ENCODE measurements at regions not wholly inside any gene's neighbourhood (a gene's known extent, or its start where the extent isn't known, plus 50 kb on each side); places are given as distances from the start of the nearest gene placed in this dataset.

DNA sequence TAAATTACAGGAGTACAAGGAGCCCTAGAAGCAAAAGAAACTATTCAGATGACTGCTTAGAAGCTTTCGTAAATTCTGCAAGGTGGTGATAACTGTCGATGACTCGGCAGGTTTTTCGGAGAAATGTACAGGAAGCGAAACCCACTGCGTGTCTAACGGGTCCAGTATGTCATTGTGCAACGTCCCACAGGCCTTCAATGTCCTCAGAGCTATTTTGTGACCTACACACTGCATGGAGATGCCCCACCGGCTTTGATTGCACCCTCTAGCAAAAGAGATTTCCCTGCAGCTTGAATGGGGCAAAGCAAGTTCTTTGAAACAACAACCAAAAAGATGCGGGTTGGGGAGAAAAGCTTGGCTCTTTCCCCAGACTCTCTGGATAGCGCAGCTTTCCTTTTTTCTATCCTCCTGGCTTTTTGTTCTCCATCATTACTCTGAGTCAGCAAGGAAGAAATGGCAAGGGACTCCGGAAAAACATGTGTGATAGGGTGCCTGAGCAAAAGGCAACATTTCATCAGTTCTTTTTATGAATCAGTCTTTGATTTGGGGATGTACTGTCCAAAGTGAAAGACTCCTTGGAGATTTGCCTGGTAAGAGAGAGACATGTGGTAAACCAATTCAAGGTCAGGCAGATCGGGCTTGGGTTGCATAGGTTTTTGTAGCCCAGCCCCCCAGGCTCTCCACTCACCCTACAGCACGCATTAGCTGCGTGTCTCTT, 112.0 kb upstream of the TBL1X start:
- no peak overlapping the region for H3K4ac ChIP-seq (replicated peaks; ENCODE audit: insufficient read length, low read depth, low read length)
- DNase-seq (ENCODE audit: low read depth in 1 of 2, low spot score in 2 of 2) = no peak
- H2BK15ac ChIP-seq (ENCODE audit: low read length) = no peak overlapping the region
- no peak for TF ChIP-seq EZH2 (IDR thresholded peaks at IDR 0.05; ENCODE audit: low read depth, low read length, severe bottlenecking)
- no peak for TF ChIP-seq CBX5 (IDR thresholded peaks at IDR 0.05; ENCODE audit: low read depth, low read length)
- TF ChIP-seq FOSL1 (IDR thresholded peaks at IDR 0.05; ENCODE audit: insufficient read depth, low read depth, low read length) = no peak
- TF ChIP-seq NRF1 (IDR thresholded peaks at IDR 0.05; ENCODE audit: low read depth, low read length) = no peak
- no peak for TF ChIP-seq CEBPB (IDR thresholded peaks at IDR 0.05; ENCODE audit: low read depth, low read length)
- TF ChIP-seq SP4 (IDR thresholded peaks at IDR 0.05; ENCODE audit: low read length) = no peak
- no peak for TF ChIP-seq SRF (IDR thresholded peaks at IDR 0.05; ENCODE audit: low read depth, low read length)
- TF ChIP-seq POLR2AphosphoS5 (IDR thresholded peaks at IDR 0.05; ENCODE audit: low read depth, low read length) = no peak
- TF ChIP-seq SIN3A (conservative IDR thresholded peaks at IDR 0.05 in 1 of 2, IDR thresholded peaks at IDR 0.05 in 1 of 2; ENCODE audit: low read depth in 1 of 2, low read length in 2 of 2) = no peak
- no peak for TF ChIP-seq GTF2F1 (IDR thresholded peaks at IDR 0.05; ENCODE audit: borderline replicate concordance, low read depth, low read length)
- TF ChIP-seq RAD21 (IDR thresholded peaks at IDR 0.05 in 1 of 2, conservative IDR thresholded peaks at IDR 0.05 in 1 of 2; ENCODE audit: low read depth in 2 of 2, low read length in 2 of 2) = no peak
- H2BK12ac ChIP-seq (ENCODE audit: low read depth, low read length) = no peak overlapping the region
- H3K9me3 ChIP-seq (ENCODE audit: insufficient read depth in 2 of 2, low read depth in 1 of 2, low read length in 1 of 2) = no peaks in the 10 kb centered on the region
- no peak overlapping the region for H2BK5ac ChIP-seq (ENCODE audit: low read depth, low read length)
- no peak overlapping the region for H3K27ac ChIP-seq (ENCODE audit: low read depth, low read length)
- H2BK120ac ChIP-seq (replicated peaks; ENCODE audit: low read depth, low read length) = no peak overlapping the region
- no peak overlapping the region for H3K4me2 ChIP-seq (ENCODE audit: insufficient read depth in 1 of 2, low read depth in 2 of 2, low read length in 2 of 2)
- no peak overlapping the region for H4K91ac ChIP-seq (replicated peaks; ENCODE audit: insufficient read length, low read length)
- H3K27me3 ChIP-seq (replicated peaks in 1 of 4; ENCODE audit: control insufficient read depth in 3 of 4, extremely low read depth in 1 of 4, insufficient read depth in 3 of 4, low read length in 3 of 4) = no peaks in the 10 kb centered on the region
- no peak overlapping the region for H2AK5ac ChIP-seq (ENCODE audit: low read depth, low read length)
- H3K23me2 ChIP-seq (ENCODE audit: low read depth, low read length) = no peaks in the 10 kb centered on the region
- no peaks in the 10 kb centered on the region for H3K36me3 ChIP-seq (ENCODE audit: control insufficient read depth in 2 of 4, insufficient read depth in 4 of 4, low read length in 3 of 4)
- no peak for FAIRE-seq
- H3K23ac ChIP-seq (ENCODE audit: insufficient read length) = no peak overlapping the region
- H3K79me2 ChIP-seq (ENCODE audit: control insufficient read depth in 1 of 2, insufficient read depth in 2 of 2, low read length in 2 of 2) = no peaks in the 10 kb centered on the region
- H3K18ac ChIP-seq (ENCODE audit: extremely low read depth, low read length) = no peak overlapping the region
- H3K14ac ChIP-seq (ENCODE audit: insufficient read length) = no peak overlapping the region
- H4K5ac ChIP-seq (ENCODE audit: insufficient read length, low read depth, low read length) = no peak overlapping the region
- no peaks in the 10 kb centered on the region for H3K79me1 ChIP-seq (ENCODE audit: low read depth, low read length)
- H3K9ac ChIP-seq (replicated peaks in 1 of 4; ENCODE audit: extremely low read depth in 1 of 4, low read depth in 3 of 4, low read length in 3 of 4) = no peak overlapping the region
- H3K4me1 ChIP-seq (replicated peaks in 1 of 4; ENCODE audit: control insufficient read depth in 3 of 4, insufficient read depth in 4 of 4, low read length in 3 of 4) = no peaks in the 10 kb centered on the region
- H3K56ac ChIP-seq (replicated peaks; ENCODE audit: insufficient read length, low read depth, low read length) = no peak overlapping the region
- no peaks in the 10 kb centered on the region for H4K20me1 ChIP-seq (replicated peaks in 1 of 2; ENCODE audit: control insufficient read depth in 1 of 2, insufficient read depth in 2 of 2, low read length in 2 of 2)
- CTCF ChIA-PET (ENCODE audit: partially characterized antibody) = interaction anchor here (0.6 to 1.1 kb wide), 4 partner anchors 10 to 673 kb away, joined by 3 to 4 read pairs (median 4); no protein-coding TSS in a partner anchor
- H2AFZ ChIP-seq (ENCODE audit: low read length) = no peak overlapping the region
- H2BK20ac ChIP-seq (ENCODE audit: low read length) = no peak overlapping the region
- POLR2A ChIA-PET (ENCODE audit: partially characterized antibody) = interaction anchor here (1.9 kb wide), 1 partner anchor 110 kb away, joined by 7 read pairs; no protein-coding TSS in a partner anchor
- H4K8ac ChIP-seq (ENCODE audit: extremely low read depth, insufficient read depth, low read length) = no peak overlapping the region
- no peak overlapping the region for H3K4me3 ChIP-seq (ENCODE audit: extremely low read depth in 1 of 4, insufficient read depth in 2 of 4, low read depth in 3 of 4, low read length in 4 of 4)
- 86% methylated on average over 15 of the region's 15 CpGs; no CpG with 5 or more reads in 1 of the 2 experiments for WGBS, 2 experiments (ENCODE audit: extremely low coverage in 1 of 2, insufficient coverage in 1 of 2, insufficient read length in 1 of 2, insufficient replicate concordance in 2 of 2, low coverage in 1 of 2, low lambda C conversion rate in 2 of 2, missing lambda C conversion rate in 1 of 2)
